ENCODE measurements at regions not wholly inside any gene's neighbourhood (a gene's known extent, or its start where the extent isn't known, plus 50 kb on each side); places are given as distances from the start of the nearest gene placed in this dataset.

- H3K9me3 ChIP-seq = no peaks in the 10 kb centered on the region
- no peaks in the 10 kb centered on the region for H3K27me3 ChIP-seq (replicated peaks; ENCODE audit: insufficient read depth)
- H3K27ac ChIP-seq = no peak overlapping the region
- no peak overlapping the region for H3K4me3 ChIP-seq
- H3K36me3 ChIP-seq = no peaks in the 10 kb centered on the region
- H3K4me1 ChIP-seq (replicated peaks) = no peaks in the 10 kb centered on the region
- no peak for DNase-seq (ENCODE audit: low spot score)
- WGBS = 90% methylated on average over 6 of the region's 6 CpGs
- intact Hi-C loops (cut with DNase I) = loop anchor here (10.0 kb wide), 1 partner anchor 185 kb away; no protein-coding TSS in a partner anchor
- TF ChIP-seq POLR2A (IDR thresholded peaks at IDR 0.05) (no peak), POLR2AphosphoS5 (IDR thresholded peaks at IDR 0.05) (no peak), CTCF (IDR thresholded peaks at IDR 0.05) (no peak)
Observed at GRCh38 chr4:138689593-138689992, 326.0 kb upstream of the NOCT start.

- DNase-seq (ENCODE audit: low spot score) = no peak
- H3K4me1 ChIP-seq (replicated peaks) = no peaks in the 10 kb centered on the region
- 71% methylated on average over 9 of the region's 9 CpGs for WGBS
- H3K4me3 ChIP-seq = no peak overlapping the region
- H3K36me3 ChIP-seq = no peaks in the 10 kb centered on the region
- no peak overlapping the region for H3K27ac ChIP-seq
- no peaks in the 10 kb centered on the region for H3K9me3 ChIP-seq
- intact Hi-C loops (cut with DNase I) = loop anchor here (10.0 kb wide), 1 partner anchor 186 kb away; no protein-coding TSS in a partner anchor
- no peak for TF ChIP-seq POLR2A (IDR thresholded peaks at IDR 0.05)
- TF ChIP-seq POLR2AphosphoS5 (IDR thresholded peaks at IDR 0.05) = no peak
- no peak for TF ChIP-seq CTCF (IDR thresholded peaks at IDR 0.05)
- H3K27me3 ChIP-seq (replicated peaks; ENCODE audit: insufficient read depth) = no peaks in the 10 kb centered on the region
Observed at GRCh38 chr4:138689187-138689586, 326.4 kb upstream of the NOCT start.

- no peak for TF ChIP-seq POLR2AphosphoS5 (IDR thresholded peaks at IDR 0.05)
- Histone ChIP-seq H3K4me1 (replicated peaks) (no peaks in the 10 kb centered on the region), H3K9me3 (no peaks in the 10 kb centered on the region), H3K27me3 (replicated peaks; ENCODE audit: insufficient read depth) (no peaks in the 10 kb centered on the region), H3K36me3 (no peaks in the 10 kb centered on the region), H3K4me3 (no peak overlapping the region), H3K27ac (no peak overlapping the region)
- 57% methylated on average over 12 of the region's 12 CpGs for WGBS
- intact Hi-C loops (cut with DNase I) = loop anchor here (10.0 kb wide), 1 partner anchor 186 kb away; no protein-coding TSS in a partner anchor
- DNase-seq (ENCODE audit: low spot score) = no peak
Observed at GRCh38 chr4:138688408-138689085, 327.0 kb upstream of the NOCT start.

GRCh38 chr4:138686106-138686835, 329.3 kb upstream of the NOCT start:
- no peak overlapping the region for H3K4me3 ChIP-seq
- DNase-seq (ENCODE audit: low spot score) = no peak
- H3K27me3 ChIP-seq (replicated peaks; ENCODE audit: insufficient read depth) = no peaks in the 10 kb centered on the region
- WGBS = 78% methylated on average over 11 of the region's 11 CpGs
- H3K9me3 ChIP-seq = no peaks in the 10 kb centered on the region
- no peaks in the 10 kb centered on the region for H3K36me3 ChIP-seq
- no peak overlapping the region for H3K27ac ChIP-seq
- H3K4me1 ChIP-seq (replicated peaks) = no peaks in the 10 kb centered on the region
- TF ChIP-seq POLR2AphosphoS5 (IDR thresholded peaks at IDR 0.05) = no peak
- no peak for TF ChIP-seq CTCF (IDR thresholded peaks at IDR 0.05)
- no peak for TF ChIP-seq POLR2A (IDR thresholded peaks at IDR 0.05)
- intact Hi-C loops (cut with DNase I) = loop anchor here (10.0 kb wide), 1 partner anchor 189 kb away; no protein-coding TSS in a partner anchor

- WGBS = 92% methylated on average over 7 of the region's 7 CpGs
- TF ChIP-seq POLR2A (IDR thresholded peaks at IDR 0.05) = no peak
- no peak for TF ChIP-seq POLR2AphosphoS5 (IDR thresholded peaks at IDR 0.05)
- TF ChIP-seq CTCF (IDR thresholded peaks at IDR 0.05) = no peak
- Histone ChIP-seq H3K27ac (no peak overlapping the region), H3K27me3 (replicated peaks; ENCODE audit: insufficient read depth) (no peaks in the 10 kb centered on the region), H3K4me3 (no peak overlapping the region), H3K4me1 (replicated peaks) (no peaks in the 10 kb centered on the region), H3K9me3 (no peaks in the 10 kb centered on the region), H3K36me3 (no peaks in the 10 kb centered on the region)
- intact Hi-C loops (cut with DNase I) = loop anchor here (10.0 kb wide), 1 partner anchor 189 kb away; no protein-coding TSS in a partner anchor
- no peak for DNase-seq (ENCODE audit: low spot score)
Observed at GRCh38 chr4:138685316-138685715, 330.3 kb upstream of the NOCT start.
